ENCODE measurements at regions not wholly inside any gene's neighbourhood (a gene's known extent, or its start where the extent isn't known, plus 50 kb on each side); places are given as distances from the start of the nearest gene placed in this dataset.

GRCh38 chr4:60345392-60345791, 854.7 kb upstream of the ADGRL3 start:
- FAIRE-seq (no peak), DNase-seq (ENCODE audit: low read depth) (no peak)
- no peaks in the 10 kb centered on the region for H3K36me3 Mint-ChIP-seq (ENCODE audit: low read depth, unreplicated experiment)
- Histone ChIP-seq H3K27ac (ENCODE audit: low read depth, low read length) (no peak overlapping the region), H3K4me2 (ENCODE audit: low read length) (no peak overlapping the region), H3K4me3 (ENCODE audit: insufficient read depth, low read depth, low read length) (no peak overlapping the region), H4K20me1 (ENCODE audit: insufficient read depth, low read length) (no peaks in the 10 kb centered on the region), H3K9me3 (ENCODE audit: insufficient read depth, low read depth, low read length) (no peaks in the 10 kb centered on the region), H2AFZ (ENCODE audit: low read depth, low read length) (no peak overlapping the region), H3K36me3 (ENCODE audit: insufficient read depth, low read length) (no peaks in the 10 kb centered on the region), H3K9ac (ENCODE audit: low read length) (no peak overlapping the region), H3K4me1 (ENCODE audit: insufficient read depth, low read length) (no peaks in the 10 kb centered on the region), H3K27me3 (ENCODE audit: insufficient read depth, low read length) (no peaks in the 10 kb centered on the region), H3K79me2 (ENCODE audit: insufficient read depth, low read length) (no peaks in the 10 kb centered on the region)
- H3K4me1 Mint-ChIP-seq (ENCODE audit: low read depth, unreplicated experiment), result no peaks in the 10 kb centered on the region
- no peaks in the 10 kb centered on the region for H3K27me3 Mint-ChIP-seq (ENCODE audit: low read depth, unreplicated experiment)
- H3K27ac Mint-ChIP-seq (ENCODE audit: unreplicated experiment), result no peak overlapping the region
- no peaks in the 10 kb centered on the region for H3K9me3 Mint-ChIP-seq (ENCODE audit: unreplicated experiment)
- no peak overlapping the region for H3K4me3 Mint-ChIP-seq (ENCODE audit: unreplicated experiment)
- no peak for TF ChIP-seq EZH2 (IDR thresholded peaks at IDR 0.05; ENCODE audit: insufficient read depth, low read length)
- TF ChIP-seq CTCF (IDR thresholded peaks at IDR 0.05; ENCODE audit: insufficient read depth, low read depth, low read length), result no peak

- TF ChIP-seq CTCF (IDR thresholded peaks at IDR 0.05; ENCODE audit: insufficient read depth, low read depth, low read length) (no peak), EZH2 (IDR thresholded peaks at IDR 0.05; ENCODE audit: insufficient read depth, low read length) (no peak)
- no peaks in the 10 kb centered on the region for H3K79me2 ChIP-seq (ENCODE audit: insufficient read depth, low read length)
- H3K36me3 Mint-ChIP-seq (ENCODE audit: low read depth, unreplicated experiment), result no peaks in the 10 kb centered on the region
- no peak overlapping the region for H3K4me2 ChIP-seq (ENCODE audit: low read length)
- H3K4me3 ChIP-seq (ENCODE audit: insufficient read depth, low read depth, low read length), result no peak overlapping the region
- no peak overlapping the region for H3K27ac Mint-ChIP-seq (ENCODE audit: unreplicated experiment)
- H3K9ac ChIP-seq (ENCODE audit: low read length), result no peak overlapping the region
- no peak overlapping the region for H2AFZ ChIP-seq (ENCODE audit: low read depth, low read length)
- no peak overlapping the region for H3K27ac ChIP-seq (ENCODE audit: low read depth, low read length)
- H3K9me3 Mint-ChIP-seq (ENCODE audit: unreplicated experiment), result peaks cover 3% of the 10 kb centered on the region
- H3K27me3 Mint-ChIP-seq (ENCODE audit: low read depth, unreplicated experiment), result no peaks in the 10 kb centered on the region
- H3K4me1 ChIP-seq (ENCODE audit: insufficient read depth, low read length), result no peaks in the 10 kb centered on the region
- no peaks in the 10 kb centered on the region for H3K27me3 ChIP-seq (ENCODE audit: insufficient read depth, low read length)
- H3K4me3 Mint-ChIP-seq (ENCODE audit: unreplicated experiment), result no peak overlapping the region
- H3K4me1 Mint-ChIP-seq (ENCODE audit: low read depth, unreplicated experiment), result no peaks in the 10 kb centered on the region
- FAIRE-seq (no peak), DNase-seq (ENCODE audit: low read depth) (no peak)
- no peaks in the 10 kb centered on the region for H4K20me1 ChIP-seq (ENCODE audit: insufficient read depth, low read length)
- H3K9me3 ChIP-seq (ENCODE audit: insufficient read depth, low read depth, low read length), result no peaks in the 10 kb centered on the region
- H3K36me3 ChIP-seq (ENCODE audit: insufficient read depth, low read length), result no peaks in the 10 kb centered on the region
Measured at GRCh38 chr4:60359746-60360367, 840.3 kb upstream of the ADGRL3 start.

GRCh38 chr4:60365176-60365575, 835.0 kb upstream of the ADGRL3 start:
- no peaks in the 10 kb centered on the region for H3K36me3 ChIP-seq (ENCODE audit: insufficient read depth, low read length)
- no peak overlapping the region for H2AFZ ChIP-seq (ENCODE audit: low read depth, low read length)
- no peak for DNase-seq (ENCODE audit: low read depth)
- Mint-ChIP-seq H3K4me1 (ENCODE audit: low read depth, unreplicated experiment) (no peaks in the 10 kb centered on the region), H3K27me3 (ENCODE audit: low read depth, unreplicated experiment) (no peaks in the 10 kb centered on the region), H3K4me3 (ENCODE audit: unreplicated experiment) (no peak overlapping the region), H3K27ac (ENCODE audit: unreplicated experiment) (no peak overlapping the region), H3K36me3 (ENCODE audit: low read depth, unreplicated experiment) (no peaks in the 10 kb centered on the region), H3K9me3 (ENCODE audit: unreplicated experiment) (no peaks in the 10 kb centered on the region)
- H3K27ac ChIP-seq (ENCODE audit: low read depth, low read length), result no peak overlapping the region
- no peak for FAIRE-seq
- no peak overlapping the region for H3K9ac ChIP-seq (ENCODE audit: low read length)
- H3K4me1 ChIP-seq (ENCODE audit: insufficient read depth, low read length), result no peaks in the 10 kb centered on the region
- no peaks in the 10 kb centered on the region for H3K79me2 ChIP-seq (ENCODE audit: insufficient read depth, low read length)
- no peak overlapping the region for H3K4me2 ChIP-seq (ENCODE audit: low read length)
- H3K4me3 ChIP-seq (ENCODE audit: insufficient read depth, low read depth, low read length), result no peak overlapping the region
- TF ChIP-seq CTCF (IDR thresholded peaks at IDR 0.05; ENCODE audit: insufficient read depth, low read depth, low read length) (no peak), EZH2 (IDR thresholded peaks at IDR 0.05; ENCODE audit: insufficient read depth, low read length) (no peak)
- no peaks in the 10 kb centered on the region for H3K9me3 ChIP-seq (ENCODE audit: insufficient read depth, low read depth, low read length)
- no peaks in the 10 kb centered on the region for H4K20me1 ChIP-seq (ENCODE audit: insufficient read depth, low read length)
- H3K27me3 ChIP-seq (ENCODE audit: insufficient read depth, low read length), result no peaks in the 10 kb centered on the region

Measured in astrocyte (in vitro differentiated cells and primary cell).